ENCODE measurements at regions not wholly inside any gene's neighbourhood (a gene's known extent, or its start where the extent isn't known, plus 50 kb on each side); places are given as distances from the start of the nearest gene placed in this dataset.

GRCh38 chr7:81534996-81535395 lies 234.9 kb downstream of the HGF start:
- TF ChIP-seq POLR2A (IDR thresholded peaks at IDR 0.05) (no peak), CTCF (IDR thresholded peaks at IDR 0.05) (no peak), EP300 (IDR thresholded peaks at IDR 0.05) (no peak)

All from ovary (tissue), 3 donors.